A673 (cell line): ENCODE measurements at regions not wholly inside any gene's neighbourhood (a gene's known extent, or its start where the extent isn't known, plus 50 kb on each side); places are given as distances from the start of the nearest gene placed in this dataset.

Experiments used
- BruUV-seq: library from RNA; stranded (reverse); fragments of 400-500 nt; replicated peaks from 2 replicates; lab custom pipeline; 2021; lab: Mats Ljungman, UMichigan
- CTCF ChIA-PET: fragments of 300-600 bp; sonication (Branson Sonifier 250); formaldehyde crosslinking; loops from one replicate; lab custom pipeline; 2022; ENCODE audit warnings: antibody characterized with exemption; lab: Charles Lee
- POLR2A ChIA-PET: fragments of 300-600 bp; sonication (Branson Sonifier 250); formaldehyde crosslinking; loops from one replicate; lab custom pipeline; 2022; ENCODE audit warnings: antibody characterized with exemption; ENCODE audit not compliant: low non-redundant PET; lab: Charles Lee
- DNase-seq: peaks from one replicate; pipeline ENCODE4 v3.0.0-alpha.2; 2015; ENCODE audit warnings: low spot score
- H3K27ac ChIP-seq: fragments of 200-600 bp; sonication (generic); 2 replicates; pipeline ENCODE4 v1.5.1; 2016; ENCODE audit warnings: mixed run types, low read depth, mild to moderate bottlenecking, mixed read lengths, antibody characterized with exemption, low read length; ENCODE audit not compliant: poor library complexity, severe bottlenecking
- H3K27me3 ChIP-seq: fragments of 200-600 bp; sonication (generic); replicated peaks from 2 replicates; pipeline ENCODE4 v1.6.1; 2017; ENCODE audit warnings: mixed run types, low read depth, mild to moderate bottlenecking, mixed read lengths, antibody characterized with exemption, low read length; ENCODE audit not compliant: insufficient read depth, poor library complexity
- H3K36me3 ChIP-seq: fragments of 200-600 bp; sonication (generic); 2 replicates; pipeline ENCODE4 v1.6.1; 2016; ENCODE audit warnings: mixed run types, mild to moderate bottlenecking, mixed read lengths, antibody characterized with exemption, low read length; ENCODE audit not compliant: insufficient read depth, poor library complexity, severe bottlenecking
- H3K4me1 ChIP-seq: fragments of 200-600 bp; sonication (generic); 2 replicates; pipeline ENCODE4 v1.6.1; 2017; ENCODE audit warnings: mixed run types, mild to moderate bottlenecking, mixed read lengths, antibody characterized with exemption, low read length; ENCODE audit not compliant: insufficient read depth, poor library complexity, severe bottlenecking
- H3K4me3 ChIP-seq: fragments of 200-600 bp; sonication (generic); 2 replicates; pipeline ENCODE4 v1.5.1; 2016; ENCODE audit warnings: low read depth, mixed run types, mild to moderate bottlenecking, mixed read lengths, low read length; ENCODE audit not compliant: poor library complexity, severe bottlenecking
- H3K9me3 ChIP-seq: fragments of 200-600 bp; sonication (generic); 2 replicates; pipeline ENCODE4 v1.6.1; 2016; ENCODE audit warnings: mixed run types, low read depth, mild to moderate bottlenecking, mixed read lengths, antibody characterized with exemption, low read length; ENCODE audit not compliant: poor library complexity, severe bottlenecking
- CTCF ChIP-seq: fragments of 300-800, 200-600 bp; sonication (generic); conservative IDR thresholded peaks from 2 replicates; pipeline ENCODE4 v1.5.1; 2017; ENCODE audit warnings: low read depth, mild to moderate bottlenecking, antibody characterized with exemption, low read length, moderate library complexity, mixed read lengths
- EZH2 ChIP-seq: fragments of 200-600 bp; sonication (generic); IDR thresholded peaks from 2 replicates; pipeline ENCODE4 v1.6.1; 2017; ENCODE audit warnings: borderline replicate concordance, low read depth, mild to moderate bottlenecking, mixed read lengths, antibody characterized with exemption, low read length; ENCODE audit not compliant: poor library complexity, severe bottlenecking
- intact Hi-C: fragments of 100-400 bp; cut with micrococcal nuclease; formaldehyde crosslinking; loops from one replicate; pipeline ENCODE4 v1.10.0; 2022; ENCODE audit not compliant: unreplicated experiment

- H3K36me3 ChIP-seq: no peaks in the 10 kb centered on the region
- no peaks in the 10 kb centered on the region for H3K9me3 ChIP-seq
- H3K27me3 ChIP-seq: no peaks in the 10 kb centered on the region
- H3K4me3 ChIP-seq: no peak overlapping the region
- TF ChIP-seq CTCF (no peak), EZH2 (no peak)
- ChIA-PET POLR2A (no interaction called here), CTCF (no interaction called here)
- no peak for DNase-seq
- intact Hi-C loops: no loop called here
- no TSS peak for BruUV-seq
- H3K4me1 ChIP-seq: no peaks in the 10 kb centered on the region
- no peak overlapping the region for H3K27ac ChIP-seq
These were observed 224.1 kb downstream of the ACTL7B start for GRCh38 chr9:108631496-108632285.

- Histone ChIP-seq H3K9me3 (no peaks in the 10 kb centered on the region), H3K36me3 (no peaks in the 10 kb centered on the region), H3K27me3 (no peaks in the 10 kb centered on the region), H3K4me1 (no peaks in the 10 kb centered on the region), H3K4me3 (no peak overlapping the region), H3K27ac (no peak overlapping the region)
- intact Hi-C loops: no loop called here
- no peak for TF ChIP-seq CTCF
- no peak for TF ChIP-seq EZH2
- CTCF ChIA-PET: no interaction called here
- no TSS peak for BruUV-seq
- POLR2A ChIA-PET: no interaction called here
- no peak for DNase-seq
These were observed 227.5 kb downstream of the ACTL7B start for GRCh38 chr9:108628316-108628715.

- CTCF ChIA-PET: no interaction called here
- Histone ChIP-seq H3K36me3 (no peaks in the 10 kb centered on the region), H3K4me3 (no peak overlapping the region), H3K9me3 (no peaks in the 10 kb centered on the region), H3K27ac (no peak overlapping the region), H3K27me3 (no peaks in the 10 kb centered on the region), H3K4me1 (no peaks in the 10 kb centered on the region)
- TF ChIP-seq EZH2 (no peak), CTCF (no peak)
- no TSS peak for BruUV-seq
- intact Hi-C loops: no loop called here
- DNase-seq: no peak
- POLR2A ChIA-PET: no interaction called here
These were observed 229.0 kb downstream of the ACTL7B start for GRCh38 chr9:108626743-108627142.
